ENCODE measurements at regions not wholly inside any gene's neighbourhood (a gene's known extent, or its start where the extent isn't known, plus 50 kb on each side); places are given as distances from the start of the nearest gene placed in this dataset.

DNA sequence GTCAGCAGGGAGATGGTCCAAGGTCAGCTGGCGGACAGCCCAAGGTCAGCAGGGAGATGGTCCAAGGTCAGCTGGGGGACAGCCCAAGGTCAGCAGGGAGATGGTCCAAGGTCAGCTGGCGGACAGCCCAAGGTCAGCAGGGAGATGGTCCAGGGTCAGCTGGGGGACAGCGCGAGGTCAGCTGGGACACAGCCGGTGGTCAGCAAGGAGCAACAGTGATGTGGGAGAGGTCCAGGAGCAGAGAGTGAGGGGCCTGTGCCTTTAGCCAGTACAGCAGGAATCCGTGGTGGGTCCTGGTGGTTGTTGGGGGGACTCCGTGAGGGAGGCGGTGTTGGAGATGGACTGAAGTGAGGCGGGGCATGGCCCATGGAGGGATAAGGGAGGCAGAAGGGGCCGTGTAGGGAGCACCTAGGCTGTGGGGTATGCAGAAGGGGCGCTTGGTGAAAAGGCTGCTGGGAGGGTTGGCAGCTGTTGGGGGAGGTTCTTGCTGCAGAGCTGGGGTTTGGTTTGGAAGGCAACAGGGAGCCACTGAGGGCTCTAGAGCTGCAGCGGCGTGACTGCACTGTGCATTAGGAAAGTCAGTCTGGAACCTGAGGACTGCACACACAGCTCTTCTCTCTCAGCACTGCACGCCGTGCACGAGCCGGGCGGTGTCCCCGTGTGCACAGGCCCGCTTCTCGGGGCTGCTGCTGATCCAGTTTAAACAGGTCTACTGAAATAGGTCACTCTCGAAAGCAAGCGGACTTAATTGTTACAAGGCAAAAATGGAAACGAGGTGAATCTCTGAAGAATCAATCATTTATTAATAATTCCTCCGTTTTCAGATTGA is 76.2 kb upstream of the HDAC4 start:
- DNase-seq (ENCODE audit: low read depth): no peak
- no peak overlapping the region for H3K4me3 ChIP-seq (ENCODE audit: low read depth, low read length)
- TF ChIP-seq, protein P1, sequence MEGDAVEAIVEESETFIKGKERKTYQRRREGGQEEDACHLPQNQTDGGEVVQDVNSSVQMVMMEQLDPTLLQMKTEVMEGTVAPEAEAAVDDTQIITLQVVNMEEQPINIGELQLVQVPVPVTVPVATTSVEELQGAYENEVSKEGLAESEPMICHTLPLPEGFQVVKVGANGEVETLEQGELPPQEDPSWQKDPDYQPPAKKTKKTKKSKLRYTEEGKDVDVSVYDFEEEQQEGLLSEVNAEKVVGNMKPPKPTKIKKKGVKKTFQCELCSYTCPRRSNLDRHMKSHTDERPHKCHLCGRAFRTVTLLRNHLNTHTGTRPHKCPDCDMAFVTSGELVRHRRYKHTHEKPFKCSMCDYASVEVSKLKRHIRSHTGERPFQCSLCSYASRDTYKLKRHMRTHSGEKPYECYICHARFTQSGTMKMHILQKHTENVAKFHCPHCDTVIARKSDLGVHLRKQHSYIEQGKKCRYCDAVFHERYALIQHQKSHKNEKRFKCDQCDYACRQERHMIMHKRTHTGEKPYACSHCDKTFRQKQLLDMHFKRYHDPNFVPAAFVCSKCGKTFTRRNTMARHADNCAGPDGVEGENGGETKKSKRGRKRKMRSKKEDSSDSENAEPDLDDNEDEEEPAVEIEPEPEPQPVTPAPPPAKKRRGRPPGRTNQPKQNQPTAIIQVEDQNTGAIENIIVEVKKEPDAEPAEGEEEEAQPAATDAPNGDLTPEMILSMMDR (IDR thresholded peaks at IDR 0.05; ENCODE audit: low read depth, low read length, missing control alignments): no peak
- in situ Hi-C loops (cut with HindIII; ENCODE audit: low sequenced_read_pairs): no loop called here

DNA sequence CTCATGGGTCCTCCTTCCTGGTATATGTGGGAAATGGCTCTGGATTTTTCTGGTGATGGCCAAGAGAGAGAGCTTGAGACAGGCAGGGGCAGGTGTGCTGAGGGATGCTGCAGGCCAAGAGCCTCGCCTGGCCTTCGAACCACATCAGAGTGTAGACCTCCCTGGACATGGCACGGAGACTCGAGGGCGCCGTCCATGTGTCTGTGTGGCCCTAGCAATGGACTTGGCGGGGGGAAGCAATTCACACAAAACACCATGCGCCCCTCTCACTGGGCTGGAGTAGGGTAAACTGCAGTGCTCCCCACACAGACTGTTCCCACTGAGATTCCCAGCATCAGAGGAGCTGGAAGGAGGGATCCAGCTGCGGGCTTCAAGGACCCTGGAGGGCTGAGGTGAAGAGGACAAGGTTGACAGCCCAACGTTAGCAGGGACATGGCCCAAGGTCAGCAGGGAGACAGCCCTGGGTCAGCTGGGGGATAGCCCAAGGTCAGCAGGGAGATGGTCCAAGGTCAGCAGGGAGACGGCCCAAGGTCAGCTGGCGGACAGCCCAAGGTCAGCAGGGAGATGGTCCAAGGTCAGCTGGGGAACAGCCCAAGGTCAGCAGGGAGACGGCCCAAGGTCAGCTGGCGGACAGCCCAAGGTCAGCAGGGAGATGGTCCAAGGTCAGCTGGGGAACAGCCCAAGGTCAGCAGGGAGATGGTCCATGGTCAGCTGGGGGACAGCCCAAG is 75.4 kb upstream of the HDAC4 start:
- TF ChIP-seq, protein P1 (IDR thresholded peaks at IDR 0.05; ENCODE audit: low read depth, low read length, missing control alignments): no peak
- in situ Hi-C loops (cut with HindIII; ENCODE audit: low sequenced_read_pairs): no loop called here
- DNase-seq (ENCODE audit: low read depth): no peak
- H3K4me3 ChIP-seq (ENCODE audit: low read depth, low read length): no peak overlapping the region

DNA sequence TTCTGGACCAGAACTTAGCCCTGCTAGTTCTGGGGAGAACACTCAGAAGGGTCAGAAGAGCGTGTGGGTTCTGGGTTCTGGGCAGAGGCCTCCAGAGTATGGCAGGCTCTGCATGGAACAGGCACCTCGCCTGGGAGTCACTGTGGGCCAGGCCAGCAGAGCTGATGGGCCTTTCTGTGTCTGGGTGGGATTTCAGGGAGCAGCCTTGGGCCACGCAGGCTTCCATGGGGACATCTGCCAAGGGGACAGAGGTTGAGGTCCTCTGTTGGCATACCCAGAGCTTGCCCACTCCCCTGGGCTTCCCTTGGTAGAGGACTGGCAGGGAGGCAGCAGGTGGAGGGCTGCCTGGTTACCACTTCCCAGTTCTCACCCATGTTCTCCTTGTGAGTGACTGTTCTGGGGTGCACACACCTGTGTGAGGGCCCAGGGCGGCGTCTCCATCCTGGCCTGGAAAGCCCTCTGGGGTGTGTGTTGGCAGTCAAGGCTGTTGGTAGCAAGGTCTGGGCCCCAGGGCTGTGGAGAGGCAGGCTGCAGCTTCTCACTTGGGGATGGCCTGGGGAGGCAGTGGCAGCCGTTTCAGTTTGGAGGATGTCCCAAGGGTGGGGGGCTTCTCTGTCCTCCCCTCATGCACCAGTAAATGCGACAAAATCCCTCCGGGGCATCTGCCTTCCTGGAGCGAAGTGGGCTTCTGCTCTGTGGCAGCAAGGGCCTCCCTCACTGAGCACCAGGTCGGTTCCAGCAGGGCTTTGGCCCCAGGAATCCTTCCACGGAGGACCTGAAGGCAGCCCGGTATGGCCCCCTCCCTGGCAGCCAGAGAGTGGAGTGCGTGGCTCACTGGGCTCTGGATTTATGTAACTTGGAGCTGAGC is 74.6 kb upstream of the HDAC4 start:
- TF ChIP-seq, protein P1 (IDR thresholded peaks at IDR 0.05; ENCODE audit: low read depth, low read length, missing control alignments): no peak
- H3K4me3 ChIP-seq (ENCODE audit: low read depth, low read length): no peak overlapping the region
- in situ Hi-C loops (cut with HindIII; ENCODE audit: low sequenced_read_pairs): no loop called here
- no peak for DNase-seq (ENCODE audit: low read depth)

DNA sequence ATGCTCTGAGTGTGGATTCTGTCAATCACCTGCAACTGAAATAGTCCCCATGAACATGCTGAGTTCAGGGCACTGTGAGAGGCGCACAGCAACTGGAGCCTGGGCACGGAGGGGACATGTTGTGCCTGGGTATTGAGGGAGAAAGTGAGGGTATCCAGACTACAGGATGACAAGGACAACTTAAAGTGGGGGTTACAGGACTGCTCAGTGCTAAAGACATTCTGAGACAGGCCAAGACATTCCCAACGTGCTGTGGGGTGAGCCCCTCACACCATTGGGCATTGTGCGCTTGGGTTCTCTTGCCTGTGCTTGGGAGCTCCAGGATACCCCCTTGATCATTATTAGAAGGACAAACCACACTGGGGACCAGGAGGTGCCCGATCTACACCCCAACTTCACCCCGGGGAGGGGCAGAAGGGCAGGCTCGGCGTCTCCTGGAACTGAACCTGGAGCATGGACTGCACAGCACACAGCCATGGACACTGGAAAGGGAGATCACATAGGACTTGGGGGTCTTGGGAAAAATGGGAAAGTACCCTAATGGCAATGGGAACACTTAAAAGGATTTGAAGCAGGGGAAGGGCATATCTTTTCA is 72.5 kb upstream of the HDAC4 start:
- DNase-seq (ENCODE audit: low read depth): no peak
- in situ Hi-C loops (cut with HindIII; ENCODE audit: low sequenced_read_pairs): no loop called here
- TF ChIP-seq, protein P1 (IDR thresholded peaks at IDR 0.05; ENCODE audit: low read depth, low read length, missing control alignments): no peak
- H3K4me3 ChIP-seq (ENCODE audit: low read depth, low read length): no peak overlapping the region

DNA sequence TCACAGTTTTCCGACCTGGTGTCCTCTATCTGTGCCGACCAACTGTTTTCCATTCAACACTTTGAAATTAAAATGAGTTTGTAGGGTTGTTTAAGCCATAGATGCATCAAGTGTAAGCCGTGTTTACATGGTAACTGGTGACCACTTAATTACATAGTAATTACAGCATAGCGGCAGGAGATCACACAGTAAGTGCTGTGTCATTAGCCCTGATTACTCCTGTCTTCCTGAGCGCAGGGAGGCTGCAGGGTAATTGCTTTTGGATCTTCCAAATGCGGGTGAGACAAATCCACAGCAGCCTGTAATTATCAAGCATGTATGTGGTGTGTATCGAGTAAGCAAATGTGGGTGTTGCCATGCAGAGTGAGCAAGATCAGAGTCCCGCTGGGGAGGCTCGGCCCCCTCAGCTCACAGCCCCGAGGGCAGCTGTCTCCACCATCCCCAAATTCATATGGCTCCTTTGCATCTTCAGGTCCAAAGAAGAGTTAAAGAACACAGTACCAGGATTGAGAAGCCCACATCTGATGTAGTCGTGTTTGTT is 71.5 kb upstream of the HDAC4 start:
- in situ Hi-C loops (cut with HindIII; ENCODE audit: low sequenced_read_pairs): no loop called here
- no peak for DNase-seq (ENCODE audit: low read depth)
- no peak overlapping the region for H3K4me3 ChIP-seq (ENCODE audit: low read depth, low read length)
- TF ChIP-seq, protein P1 (IDR thresholded peaks at IDR 0.05; ENCODE audit: low read depth, low read length, missing control alignments): no peak
